DMS 273 (cell line): ENCODE measurements at regions not wholly inside any gene's neighbourhood (a gene's known extent, or its start where the extent isn't known, plus 50 kb on each side); places are given as distances from the start of the nearest gene placed in this dataset.

Experiments used
- DNase-seq: peaks from one replicate; lab custom pipeline; 2025; ENCODE audit not compliant: unreplicated experiment; lab: John Stamatoyannopoulos, UW

GRCh38 chr4:63817196-63817865 lies 591.9 kb downstream of the TECRL start:
- DNase-seq, result no peak

GRCh38 chr4:63814171-63814964 lies 594.9 kb downstream of the TECRL start:
- DNase-seq, result no peak

GRCh38 chr4:63799166-63799565 lies 610.1 kb downstream of the TECRL start:
- DNase-seq, result no peak

- DNase-seq, result no peak
Observed at GRCh38 chr4:63795301-63795700, 613.9 kb downstream of the TECRL start.

- no peak for DNase-seq
Observed at GRCh38 chr4:63790377-63790776, 618.9 kb downstream of the TECRL start.

GRCh38 chr4:63788271-63788670 lies 621.0 kb downstream of the TECRL start:
- DNase-seq, result no peak

GRCh38 chr4:63787326-63787725 lies 621.9 kb downstream of the TECRL start:
- DNase-seq, result no peak

- peak; percentile 25 for DNase-seq
Observed at GRCh38 chr4:63786171-63786570, 623.1 kb downstream of the TECRL start.

GRCh38 chr4:63784822-63785221 lies 624.4 kb downstream of the TECRL start:
- no peak for DNase-seq

GRCh38 chr4:63777601-63778000 lies 631.6 kb downstream of the TECRL start:
- no peak for DNase-seq

- no peak for DNase-seq
Observed at GRCh38 chr4:63764400-63764799, 644.9 kb downstream of the TECRL start.

- peak; percentile 55 for DNase-seq
Observed at GRCh38 chr4:63757929-63758328, 651.3 kb downstream of the TECRL start.

- no peak for DNase-seq
Observed at GRCh38 chr4:63742882-63743281, 666.4 kb downstream of the TECRL start.

GRCh38 chr4:63729519-63729918 lies 679.7 kb downstream of the TECRL start:
- DNase-seq, result no peak

- peak; percentile 2 for DNase-seq
Observed at GRCh38 chr4:63728480-63729177, 680.6 kb downstream of the TECRL start.

- peak; percentile 63 for DNase-seq
Observed at GRCh38 chr4:63717384-63717783, 691.9 kb downstream of the TECRL start.

- no peak for DNase-seq
Observed at GRCh38 chr4:63708661-63709060, 700.6 kb downstream of the TECRL start.

- DNase-seq, result no peak
Observed at GRCh38 chr4:63700569-63700968, 708.7 kb downstream of the TECRL start.

- DNase-seq, result no peak
Observed at GRCh38 chr4:63693321-63693720, 715.9 kb downstream of the TECRL start.

- no peak for DNase-seq
Observed at GRCh38 chr4:63678358-63678931, 730.8 kb downstream of the TECRL start.

- no peak for DNase-seq
Observed at GRCh38 chr4:63670735-63671134, 738.5 kb downstream of the TECRL start.

GRCh38 chr4:63663870-63664269 lies 745.4 kb downstream of the TECRL start:
- DNase-seq, result no peak
